Heart left ventricle (tissue), 13 donors: ENCODE measurements at regions not wholly inside any gene's neighbourhood (a gene's known extent, or its start where the extent isn't known, plus 50 kb on each side); places are given as distances from the start of the nearest gene placed in this dataset.

Experiments used
- CTCF ChIP-seq, 12 donors: fragments of 200-600 bp; sonication (generic) in 4 of 12; IDR thresholded peaks; one replicate each; pipeline versions ENCODE4 v1.5.0 to v1.8.0; 2018 to 2022; ENCODE audit warnings: antibody characterized with exemption in 12 of 12, mild to moderate bottlenecking in 5 of 12
- POLR2A ChIP-seq, 2 donors: fragments of 450-650 bp; IDR thresholded peaks; one replicate each; pipeline ENCODE4 v1.6.1; 2017; ENCODE audit warnings: antibody characterized with exemption in 2 of 2, mild to moderate bottlenecking in 2 of 2, moderate library complexity in 2 of 2
- donor health status: ischemic (EF 13 %, LVEDD 7.1; RV severe dilation, severe dysfunction).
- donor health status: DM: no; HTN: yes; CAD: no.
- donor health status: DM: no; HTN: no; CAD: no.
- donor health status: ischemic (EF 25% LVEDD 6.9; RV normal size, moderate dysfunction).
- donor health status: ischemic (EF 25% LVEDD 5.7; RV mildly dilated, moderate dysfunction).
- donor health status: ischemic (EF 35%, LVEDD 5.7; RV mildly dilated, moderate dysfunction).
- donor health status: nonischemic (EF 11% LVEDD 7.7; RV severe dilation, severe dysfunction).
- donor health status: DM: yes; HTN: yes; CAD: no.
- donor health status: PGD.
- donor health status: ischemic (EF 29% LVEDD 5.4; RV normal size, mild dysfunction).
- donor health status: nonischemic (EF 23%, LVEDD 6.1; RV moderate dilation, normal function).

- TF ChIP-seq CTCF (IDR thresholded peaks at IDR 0.05) (no peak), POLR2A (IDR thresholded peaks at IDR 0.05) (no peak)
Measured at GRCh38 chr12:69074556-69075349, 141.8 kb upstream of the CPM start.
